ENCODE measurements at regions not wholly inside any gene's neighbourhood (a gene's known extent, or its start where the extent isn't known, plus 50 kb on each side); places are given as distances from the start of the nearest gene placed in this dataset.

DNA sequence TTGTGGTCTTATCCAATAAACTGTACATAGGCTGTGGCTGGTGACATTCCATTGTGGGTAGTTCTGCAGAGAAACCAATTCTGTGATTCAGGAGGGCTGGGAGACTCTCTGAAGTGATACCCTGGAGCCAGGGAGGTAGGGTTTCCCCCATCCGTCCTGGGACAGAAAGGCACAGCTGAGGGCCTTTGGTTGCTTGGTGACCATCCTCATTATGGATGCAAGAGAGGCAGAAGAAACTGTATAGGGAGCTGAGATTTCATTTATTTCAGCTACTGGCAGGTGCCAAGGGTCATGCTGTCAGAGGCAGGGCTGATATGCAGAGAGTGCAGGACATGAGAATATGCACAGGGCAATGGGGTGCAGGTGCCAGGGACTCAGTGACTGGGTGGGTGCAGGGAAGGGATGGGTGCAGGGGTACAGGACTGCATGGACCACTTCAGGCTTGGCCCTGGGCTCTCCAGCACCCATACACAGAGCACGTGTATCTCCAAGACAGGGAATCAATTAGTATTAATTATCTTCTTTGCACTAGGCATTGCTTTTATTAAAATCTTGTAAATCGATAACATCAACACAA, 236.5 kb downstream of the ICE1 start:
- no peak for DNase-seq

GRCh38 chr5:5658226-5658625, 235.7 kb downstream of the ICE1 start:
- DNase-seq = no peak

- no peak for DNase-seq
Observed at GRCh38 chr5:5652181-5652580, 229.7 kb downstream of the ICE1 start.

DNA sequence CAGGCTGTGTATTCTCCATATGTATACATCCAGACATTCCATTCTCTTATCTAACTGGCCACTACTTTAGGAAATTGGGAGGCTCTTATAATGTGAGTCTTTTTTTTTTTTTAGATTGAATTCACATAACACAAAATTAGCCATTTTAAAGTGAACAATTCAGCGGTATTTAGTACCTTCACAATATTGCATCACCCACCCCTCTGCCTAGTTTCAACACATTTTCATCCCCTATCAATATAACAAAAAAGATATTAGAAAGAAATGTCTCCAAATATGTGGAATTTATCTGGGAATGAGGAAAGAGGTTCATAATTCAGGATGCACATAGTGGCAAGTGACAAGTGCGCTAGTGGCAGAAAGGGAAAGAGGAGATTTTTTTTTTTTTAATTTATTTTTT, 228.5 kb downstream of the ICE1 start:
- DNase-seq = no peak

- DNase-seq = no peak
Observed at GRCh38 chr5:5650242-5650641, 227.8 kb downstream of the ICE1 start.

GRCh38 chr5:5649641-5650040, 227.2 kb downstream of the ICE1 start:
- DNase-seq = no peak

GRCh38 chr5:5648694-5649093, 226.2 kb downstream of the ICE1 start:
- DNase-seq = no peak

DNA sequence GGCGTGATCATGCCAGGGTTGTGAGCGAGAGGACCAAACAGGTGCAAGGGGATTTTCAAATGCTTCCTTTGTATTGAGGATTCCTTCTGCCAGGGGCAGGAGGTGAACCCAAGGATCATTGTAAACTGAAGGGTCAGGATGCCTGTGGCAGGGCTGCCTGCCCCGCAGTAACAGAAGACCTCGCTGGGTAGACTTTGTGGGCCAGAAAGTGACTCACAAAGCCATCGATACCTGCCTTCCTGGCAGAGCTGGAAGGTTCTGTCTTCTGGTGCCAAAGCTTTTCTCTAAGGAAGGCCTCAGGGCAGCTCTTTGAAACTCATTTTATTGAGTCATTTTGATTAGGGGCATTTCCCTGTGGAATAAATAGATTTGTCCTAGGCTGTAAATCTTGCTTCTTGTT, 223.4 kb downstream of the ICE1 start:
- no peak for DNase-seq

GRCh38 chr5:5645198-5645597, 222.7 kb downstream of the ICE1 start:
- no peak for DNase-seq

DNA sequence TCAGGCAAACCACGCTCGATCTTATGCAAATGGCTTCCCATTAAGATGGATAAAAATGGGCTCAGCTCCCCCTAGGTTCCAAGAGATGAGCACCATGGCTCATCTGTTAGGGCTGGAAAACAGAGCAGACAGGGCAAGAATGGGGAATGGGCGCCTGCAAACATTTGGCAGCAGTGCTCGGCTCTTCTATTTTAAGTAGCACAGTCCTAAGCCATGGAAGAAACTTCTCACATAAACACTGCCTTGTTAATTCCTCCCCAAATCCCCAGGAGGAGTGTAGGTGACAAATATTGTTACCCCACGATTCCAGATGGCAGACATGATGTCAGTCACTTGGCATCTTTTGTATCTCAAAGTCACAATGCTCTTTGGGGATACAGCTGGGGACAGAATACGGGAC, 221.8 kb downstream of the ICE1 start:
- no peak for DNase-seq

DNA sequence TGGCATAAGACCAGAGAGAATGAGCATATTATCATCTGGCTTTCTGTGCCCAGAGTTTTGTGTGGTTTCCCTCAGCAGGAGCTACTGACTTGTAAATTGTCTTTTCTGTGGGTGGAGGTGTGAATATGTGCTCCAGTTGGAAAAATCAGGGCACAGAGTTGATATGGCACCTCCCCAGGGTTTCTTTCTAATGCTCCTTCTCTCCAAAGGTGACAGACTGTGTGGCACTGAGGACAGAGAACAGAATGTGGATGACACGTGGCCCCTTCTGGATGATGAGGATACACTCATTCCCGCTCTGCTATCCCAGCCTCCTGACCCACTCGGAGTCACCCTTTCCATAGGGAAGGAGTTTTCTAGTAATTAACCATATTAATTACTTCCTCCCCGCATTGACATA, 221.0 kb downstream of the ICE1 start:
- no peak for DNase-seq

- no peak for DNase-seq
Observed at GRCh38 chr5:5638211-5638610, 215.7 kb downstream of the ICE1 start.

DNA sequence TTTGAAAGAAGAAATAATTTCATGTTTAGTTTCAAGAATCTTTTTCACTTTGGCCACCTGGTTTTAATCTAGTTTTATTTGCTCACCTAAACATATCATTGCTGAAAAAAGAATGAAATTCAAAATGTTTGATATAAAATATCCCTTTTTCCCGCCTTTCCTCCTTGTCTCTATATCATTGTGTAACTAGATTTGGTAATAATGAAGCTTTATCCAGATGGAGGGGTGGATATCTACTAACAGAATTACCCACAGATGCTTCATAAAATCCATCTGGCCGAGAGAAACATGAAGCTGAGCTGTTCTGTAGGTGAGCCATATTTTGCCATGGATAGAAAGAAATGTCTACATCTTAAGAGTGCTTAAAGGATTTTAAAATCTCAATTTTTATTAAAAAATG, 214.7 kb downstream of the ICE1 start:
- DNase-seq = peak; percentile 37

DNA sequence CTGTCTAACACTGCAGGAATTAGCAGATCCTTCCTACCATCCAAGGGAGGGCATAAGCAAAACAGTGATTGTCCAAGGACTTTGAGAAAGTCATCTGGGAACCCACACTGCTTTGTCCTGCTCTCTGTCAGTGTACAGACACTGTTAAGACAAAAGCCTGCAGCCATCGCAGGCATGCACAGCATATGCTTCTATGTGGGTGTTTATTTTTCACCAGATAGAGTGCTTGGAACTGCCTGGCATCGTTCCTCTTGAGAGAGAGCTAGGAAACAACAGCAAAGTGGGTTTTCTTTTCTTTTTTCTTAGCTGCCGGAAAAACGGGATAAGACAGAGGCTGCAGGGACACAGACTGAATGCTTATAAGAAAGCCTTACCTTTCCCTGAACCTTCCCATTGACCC, 212.3 kb downstream of the ICE1 start:
- DNase-seq = no peak

DNA sequence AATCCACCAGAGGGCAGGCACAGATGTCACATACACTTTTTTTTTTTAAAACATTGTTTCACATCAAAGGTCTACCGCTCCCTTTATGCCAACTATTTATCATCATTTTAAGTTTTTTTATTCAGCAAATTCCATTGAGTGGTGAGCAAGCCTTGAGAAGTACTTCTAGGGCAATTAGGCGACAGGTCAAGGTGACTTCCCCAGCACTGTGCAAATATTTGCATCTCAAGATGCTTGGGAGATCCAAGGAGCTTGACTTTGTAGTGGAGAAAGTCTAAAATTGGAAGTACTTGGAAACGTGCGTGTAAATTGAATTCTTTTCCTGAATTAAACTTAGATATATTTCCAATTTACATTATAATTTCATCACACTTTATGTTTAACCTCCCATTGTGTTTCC, 211.1 kb downstream of the ICE1 start:
- DNase-seq = no peak

GRCh38 chr5:5632678-5633077, 210.2 kb downstream of the ICE1 start:
- DNase-seq = no peak

- DNase-seq = no peak
Observed at GRCh38 chr5:5629607-5629978, 207.1 kb downstream of the ICE1 start.

GRCh38 chr5:5628866-5629606, 206.6 kb downstream of the ICE1 start:
- no peak for DNase-seq

DNA sequence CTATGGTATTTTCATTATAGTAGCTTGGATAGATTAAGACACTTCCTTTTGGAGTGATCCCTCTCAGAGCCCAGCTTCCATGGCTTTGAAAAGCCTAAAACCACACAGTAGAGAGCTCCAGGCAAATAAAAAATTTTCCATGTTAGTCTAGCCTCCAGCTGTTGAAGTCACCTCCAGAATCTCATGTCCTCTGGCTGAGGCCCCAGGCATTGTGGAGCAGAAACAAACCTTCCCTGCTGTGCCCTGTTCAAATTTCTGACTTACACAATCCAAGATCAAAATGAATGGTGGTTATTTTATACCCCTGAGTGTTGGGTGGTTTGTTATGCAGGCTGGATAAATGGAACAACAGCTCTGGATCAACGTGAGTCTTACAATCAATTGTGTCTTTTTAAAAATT, 203.9 kb downstream of the ICE1 start:
- DNase-seq = no peak

GRCh38 chr5:5625491-5625890, 203.0 kb downstream of the ICE1 start:
- no peak for DNase-seq

- DNase-seq = no peak
Observed at GRCh38 chr5:5623397-5623796, 200.9 kb downstream of the ICE1 start.

- DNase-seq = no peak
Observed at GRCh38 chr5:5622806-5623205, 200.3 kb downstream of the ICE1 start.

DNA sequence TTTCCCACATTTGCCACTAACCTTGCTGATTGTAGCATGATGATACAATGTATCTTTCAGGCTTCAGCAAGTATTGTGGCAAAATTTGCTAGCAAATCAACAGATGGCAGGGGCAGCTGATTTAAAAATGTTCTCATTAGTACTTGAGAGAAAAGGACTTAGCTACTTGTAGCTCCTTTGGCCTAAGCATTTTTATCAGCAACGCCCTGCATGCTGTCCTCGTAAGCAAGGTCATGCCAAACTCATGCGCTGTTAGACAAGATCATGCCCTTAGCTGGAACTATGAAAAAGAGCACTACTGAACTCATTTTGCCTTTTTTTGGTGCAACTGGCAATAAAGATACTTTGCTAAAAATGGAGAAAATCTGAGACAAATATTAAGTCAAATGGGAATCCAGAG, 197.1 kb downstream of the ICE1 start:
- DNase-seq = no peak

- no peak for DNase-seq
Observed at GRCh38 chr5:5617024-5617423, 194.5 kb downstream of the ICE1 start.

DNA sequence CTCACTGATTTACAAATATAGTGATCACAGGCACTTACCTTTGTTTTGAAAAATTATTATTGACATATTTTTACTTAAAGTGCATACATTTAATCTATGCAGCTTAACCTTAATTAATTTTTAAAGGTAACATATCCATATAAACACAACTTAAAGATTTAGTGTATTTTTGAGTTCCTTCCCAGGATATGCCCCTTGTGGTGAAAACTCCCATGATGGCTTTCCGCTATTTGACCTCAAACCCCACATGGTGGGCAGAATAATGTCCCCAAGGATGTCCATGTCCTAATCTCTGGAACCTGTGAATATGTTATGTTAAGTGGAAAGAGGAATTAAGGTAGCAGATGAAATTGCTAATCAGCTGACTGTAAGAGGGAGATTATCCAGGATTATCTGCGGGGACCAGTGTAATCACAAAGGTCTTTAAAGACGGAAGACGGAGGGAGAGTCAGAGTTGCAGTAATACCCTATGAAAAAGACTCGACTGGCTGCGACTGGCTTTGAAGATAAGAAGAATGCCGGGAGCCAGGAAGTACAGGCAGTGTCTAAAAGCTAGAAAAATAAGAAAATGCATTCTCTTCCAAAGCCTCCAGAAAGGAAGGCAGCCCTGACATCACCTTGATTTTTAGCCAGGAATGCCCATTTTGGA, 193.9 kb downstream of the ICE1 start:
- no peak for DNase-seq

Measured in NCI-H2171 treated with DMSO at 0.1 percent for 48 hours (cell line).